Heart right ventricle (tissue), 16 donors: ENCODE measurements at regions not wholly inside any gene's neighbourhood (a gene's known extent, or its start where the extent isn't known, plus 50 kb on each side); places are given as distances from the start of the nearest gene placed in this dataset.

Experiments
- ATAC-seq, 8 donors: fragments of 200-7000 bp; cut with Tn5 transposase; one replicate each; pipeline ENCODE4 v1.9.1; 2020; ENCODE audit warnings: mild to moderate bottlenecking in 8 of 8, moderate library complexity in 8 of 8, moderate number of reproducible peaks in 1 of 8
- DNase-seq, 2 donors: peaks; one replicate each; pipeline ENCODE4 v3.0.0-alpha.2; 2020
- H3K27ac ChIP-seq, 10 donors: fragments of 200-600 bp; sonication (generic) in 2 of 10; one replicate each; pipeline versions ENCODE4 v1.5.0 to v1.8.0; 2020 to 2022; ENCODE audit warnings: mild to moderate bottlenecking in 3 of 10
- H3K27me3 ChIP-seq, 7 donors: fragments of 200-600 bp; one replicate each; pipeline ENCODE4 v1.8.0; 2021 to 2022; ENCODE audit warnings: mild to moderate bottlenecking in 2 of 7
- H3K36me3 ChIP-seq, 9 donors: fragments of 200-600 bp; sonication (generic) in 1 of 9; one replicate each; pipeline versions ENCODE4 v1.5.0 to v1.8.0; 2020 to 2022; ENCODE audit warnings: mild to moderate bottlenecking in 2 of 9
- H3K4me1 ChIP-seq, 9 donors: fragments of 200-600 bp; sonication (generic) in 1 of 9; one replicate each; pipeline versions ENCODE4 v1.5.0 to v1.8.0; 2020 to 2022; ENCODE audit warnings: mild to moderate bottlenecking in 4 of 9
- H3K4me3 ChIP-seq, 10 donors: fragments of 200-600 bp; sonication (generic) in 2 of 10; one replicate each; pipeline versions ENCODE4 v1.5.0 to v1.8.0; 2020 to 2022; ENCODE audit warnings: mild to moderate bottlenecking in 7 of 10, moderate library complexity in 2 of 10
- H3K9me3 ChIP-seq, 11 donors: fragments of 200-600 bp in 10 of 11; sonication (generic) in 2 of 11; one replicate each; pipeline versions ENCODE4 v1.5.0 to v1.8.0; 2013 to 2022; ENCODE audit warnings: mild to moderate bottlenecking in 2 of 11, control low read depth in 1 of 11, moderate library complexity in 1 of 11
- CTCF ChIP-seq, 9 donors: fragments of 200-600 bp; sonication (generic) in 2 of 9; IDR thresholded peaks; one replicate each; pipeline versions ENCODE4 v1.5.0 to v1.8.0; 2021 to 2022; ENCODE audit warnings: antibody characterized with exemption in 9 of 9, mild to moderate bottlenecking in 5 of 9, moderate library complexity in 1 of 9
- WGBS, 2 donors: extraction: QIAGEN DNeasy Blood & Tissue Kit; methylation state at CpG; one replicate each; pipeline ENCODE4 v1.1.7; 2013; ENCODE audit warnings: inconsistent platforms in 1 of 2; 5-methylcytosine and 5-hydroxymethylcytosine counted together
- intact Hi-C, 10 donors: fragments of 100-400 bp; cut with DNase I; formaldehyde crosslinking; loops; one replicate each; pipeline versions ENCODE4 v1.11.1 to v1.14.2; 2022
- donor health status: Arrhythmogenic right ventricular cardiomyopathy.
- donor health status: ischemic (EF 13 %, LVEDD 7.1; RV severe dilation, severe dysfunction).
- donor health status: healthy with polysubstance abuse.
- donor health status: DM: no; HTN: yes; CAD: no.
- donor health status: DM: no; HTN: no; CAD: no.
- donor health status: ischemic (EF 25% LVEDD 6.9; RV normal size, moderate dysfunction).
- donor health status: ischemic (EF 25% LVEDD 5.7; RV mildly dilated, moderate dysfunction).
- donor health status: healthy.
- donor health status: DM: yes; HTN: yes; CAD: no.
- donor health status: Ischemic cardiomyopathy.
- donor health status: ischemic (EF 35%, LVEDD 5.7; RV mildly dilated, moderate dysfunction).
- donor health status: nonischemic (EF 11% LVEDD 7.7; RV severe dilation, severe dysfunction).
- donor health status: DM: yes; HTN: yes; CAD: no.
- donor health status: PGD.
- donor health status: ischemic (EF 29% LVEDD 5.4; RV normal size, mild dysfunction).
- donor health status: nonischemic (EF 23%, LVEDD 6.1; RV moderate dilation, normal function).

- no peak for ATAC-seq
- H3K27ac ChIP-seq: no peak overlapping the region
- no peak overlapping the region for H3K4me3 ChIP-seq
- H3K4me1 ChIP-seq: peaks cover 0 to 4% (median 0%) of the 10 kb centered on the region in 9 donors
- H3K27me3 ChIP-seq: peaks cover 0 to 5% (median 0%) of the 10 kb centered on the region in 7 donors
- H3K9me3 ChIP-seq: no peaks in the 10 kb centered on the region
- DNase-seq: no peak
- intact Hi-C loops: loop anchor here in 1 of 10 donors (5.0 kb wide), 1 partner anchor 752 kb away; no protein-coding TSS in a partner anchor
- 73 to 79% methylated on average over 4 of the region's 4 CpGs for WGBS, 2 donors
- no peaks in the 10 kb centered on the region for H3K36me3 ChIP-seq
- no peak for TF ChIP-seq CTCF (IDR thresholded peaks at IDR 0.05)
Observed at GRCh38 chr5:42015254-42015653, 90.2 kb downstream of the FBXO4 start.

- DNase-seq (no peak), ATAC-seq (no peak)
- Histone ChIP-seq H3K36me3 (no peaks in the 10 kb centered on the region), H3K9me3 (no peaks in the 10 kb centered on the region), H3K4me3 (no peak overlapping the region), H3K27me3 (peaks cover 0 to 5% (median 0%) of the 10 kb centered on the region in 7 donors), H3K4me1 (peaks cover 0 to 4% (median 0%) of the 10 kb centered on the region in 9 donors), H3K27ac (no peak overlapping the region)
- intact Hi-C loops: loop anchor here in 1 of 10 donors (5.0 kb wide), 1 partner anchor 752 kb away; no protein-coding TSS in a partner anchor
- TF ChIP-seq CTCF (IDR thresholded peaks at IDR 0.05): no peak
- 71 to 81% methylated on average over 1 of the region's 1 CpG for WGBS, 2 donors
Observed at GRCh38 chr5:42015681-42016080, 90.6 kb downstream of the FBXO4 start.

- Histone ChIP-seq H3K27ac (no peak overlapping the region), H3K27me3 (peaks cover 0 to 5% (median 0%) of the 10 kb centered on the region in 7 donors), H3K4me1 (no peaks in the 10 kb centered on the region), H3K9me3 (peaks cover 0 to 13% (median 0%) of the 10 kb centered on the region in 11 donors), H3K4me3 (no peak overlapping the region), H3K36me3 (no peaks in the 10 kb centered on the region)
- WGBS, 2 donors: 69 to 76% methylated on average over 3 of the region's 3 CpGs
- no peak for DNase-seq
- no peak for ATAC-seq
- no peak for TF ChIP-seq CTCF (IDR thresholded peaks at IDR 0.05)
- intact Hi-C loops: no loop called here
Observed at GRCh38 chr5:42020788-42021530, 95.9 kb downstream of the FBXO4 start.

- Histone ChIP-seq H3K4me3 (no peak overlapping the region), H3K27ac (no peak overlapping the region), H3K27me3 (peaks cover 0 to 3% (median 0%) of the 10 kb centered on the region in 7 donors), H3K4me1 (no peaks in the 10 kb centered on the region), H3K9me3 (peaks cover 0 to 20% (median 0%) of the 10 kb centered on the region in 11 donors), H3K36me3 (no peaks in the 10 kb centered on the region)
- DNase-seq (no peak), ATAC-seq (no peak)
- no peak for TF ChIP-seq CTCF (IDR thresholded peaks at IDR 0.05)
- WGBS, 2 donors: 21 to 39% methylated on average over 2 of the region's 2 CpGs
- intact Hi-C loops: no loop called here
Observed at GRCh38 chr5:42021923-42022322, 96.8 kb downstream of the FBXO4 start.
